H1 (cell line): ENCODE measurements at regions not wholly inside any gene's neighbourhood (a gene's known extent, or its start where the extent isn't known, plus 50 kb on each side); places are given as distances from the start of the nearest gene placed in this dataset.

ENCODE experiments used
- BACH1 ChIP-seq: IDR thresholded peaks from 2 replicates; pipeline ENCODE4 v1.6.1; 2012; ENCODE audit warnings: low read length, improper control_type of control experiment
- CREB1 ChIP-seq: IDR thresholded peaks from 2 replicates; pipeline ENCODE4 v1.6.1; 2012; ENCODE audit warnings: inconsistent platforms
- JUN ChIP-seq: IDR thresholded peaks from 2 replicates; pipeline ENCODE4 v1.6.1; 2011; ENCODE audit warnings: low read depth, mild to moderate bottlenecking, improper control_type of control experiment, low read length
- JUND ChIP-seq: IDR thresholded peaks from 2 replicates; pipeline ENCODE4 v1.6.1; 2011; ENCODE audit warnings: mild to moderate bottlenecking, improper control_type of control experiment, low read length
- NRF1 ChIP-seq: IDR thresholded peaks from 2 replicates; pipeline ENCODE4 v1.6.1; 2011; ENCODE audit warnings: mild to moderate bottlenecking, low read depth, low read length, improper control_type of control experiment
- SIX5 ChIP-seq: IDR thresholded peaks from 2 replicates; pipeline ENCODE4 v1.6.1; 2011; ENCODE audit warnings: mild to moderate bottlenecking, low read depth, low read length
- SP4 ChIP-seq: IDR thresholded peaks from 2 replicates; pipeline ENCODE4 v1.6.1; 2012; ENCODE audit warnings: low read length, inconsistent platforms
- TEAD4 ChIP-seq: IDR thresholded peaks from 2 replicates; pipeline ENCODE4 v1.6.1; 2012; ENCODE audit warnings: low read depth, low read length, inconsistent platforms, mixed read lengths
- TF ChIP-seq, protein P1 (sequence below): IDR thresholded peaks from 2 replicates; pipeline ENCODE4 v1.6.1; 2011; ENCODE audit warnings: low read depth, mild to moderate bottlenecking, low read length; ENCODE audit not compliant: insufficient read depth
- TF ChIP-seq, protein P2 (sequence below): IDR thresholded peaks from 2 replicates; pipeline ENCODE4 v1.6.1; 2012; ENCODE audit warnings: inconsistent platforms

DNA sequence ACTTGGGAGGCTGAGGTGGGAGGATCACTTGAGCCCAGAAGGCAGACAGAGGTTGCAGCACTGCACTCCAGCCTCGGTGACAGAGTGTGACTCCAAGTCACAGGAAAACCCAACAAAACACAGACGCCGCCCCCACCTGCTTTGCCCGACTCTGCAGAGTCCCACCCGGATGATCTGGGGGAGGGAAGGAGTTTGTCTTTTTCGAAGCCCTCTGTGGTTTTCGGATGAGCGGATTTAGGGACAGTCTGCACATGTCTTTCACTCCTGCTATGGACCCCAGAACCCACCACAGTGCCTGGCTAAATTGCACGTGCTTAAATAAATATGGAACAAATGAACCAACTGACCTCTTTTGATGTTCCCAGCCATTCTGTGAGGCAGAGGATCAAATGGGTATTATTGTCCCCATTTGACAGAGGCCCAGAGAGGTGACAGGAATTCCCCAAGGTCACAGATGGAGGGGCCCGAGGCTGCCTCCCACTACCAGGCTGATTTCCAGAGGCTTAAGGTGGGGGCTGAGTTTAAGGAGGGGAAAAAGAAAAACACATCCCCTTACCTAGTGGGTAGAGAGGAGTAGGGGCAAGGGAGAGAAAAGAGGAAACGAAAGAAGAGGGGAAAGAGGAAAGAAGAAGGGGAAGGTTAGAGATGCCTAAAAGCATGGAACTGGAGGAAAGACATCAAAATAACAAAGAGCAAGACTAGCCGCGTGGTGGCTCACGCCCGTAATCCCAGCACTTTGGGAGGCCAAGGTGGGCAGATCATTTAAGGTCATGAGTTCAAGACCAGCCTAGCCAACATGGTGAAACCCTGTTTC lies 59.4 kb upstream of the TFRC start (continued):
- TF ChIP-seq SIX5 (no peak), BACH1 (no peak), NRF1 (no peak), CREB1 (no peak), TEAD4 (no peak), JUN (no peak), JUND (no peak), SP4 (no peak)
- TF ChIP-seq, protein P1, sequence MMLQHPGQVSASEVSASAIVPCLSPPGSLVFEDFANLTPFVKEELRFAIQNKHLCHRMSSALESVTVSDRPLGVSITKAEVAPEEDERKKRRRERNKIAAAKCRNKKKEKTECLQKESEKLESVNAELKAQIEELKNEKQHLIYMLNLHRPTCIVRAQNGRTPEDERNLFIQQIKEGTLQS, result no peak
- TF ChIP-seq, protein P2, sequence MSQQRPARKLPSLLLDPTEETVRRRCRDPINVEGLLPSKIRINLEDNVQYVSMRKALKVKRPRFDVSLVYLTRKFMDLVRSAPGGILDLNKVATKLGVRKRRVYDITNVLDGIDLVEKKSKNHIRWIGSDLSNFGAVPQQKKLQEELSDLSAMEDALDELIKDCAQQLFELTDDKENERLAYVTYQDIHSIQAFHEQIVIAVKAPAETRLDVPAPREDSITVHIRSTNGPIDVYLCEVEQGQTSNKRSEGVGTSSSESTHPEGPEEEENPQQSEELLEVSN, result no peak
